Neural progenitor cell (in vitro differentiated cells): ENCODE measurements at regions not wholly inside any gene's neighbourhood (a gene's known extent, or its start where the extent isn't known, plus 50 kb on each side); places are given as distances from the start of the nearest gene placed in this dataset.

Source experiments
- EZH2phosphoT487 ChIP-seq: fragments of 200-600 bp; sonication (generic); IDR thresholded peaks from 2 replicates; pipeline ENCODE4 v1.6.1; 2017; ENCODE audit warnings: antibody characterized with exemption
- TF ChIP-seq, protein P1 (sequence below): fragments of 200-600 bp; sonication (generic); IDR thresholded peaks from 2 replicates; pipeline ENCODE4 v1.5.1; 2017; ENCODE audit warnings: antibody characterized with exemption, mild to moderate bottlenecking

DNA sequence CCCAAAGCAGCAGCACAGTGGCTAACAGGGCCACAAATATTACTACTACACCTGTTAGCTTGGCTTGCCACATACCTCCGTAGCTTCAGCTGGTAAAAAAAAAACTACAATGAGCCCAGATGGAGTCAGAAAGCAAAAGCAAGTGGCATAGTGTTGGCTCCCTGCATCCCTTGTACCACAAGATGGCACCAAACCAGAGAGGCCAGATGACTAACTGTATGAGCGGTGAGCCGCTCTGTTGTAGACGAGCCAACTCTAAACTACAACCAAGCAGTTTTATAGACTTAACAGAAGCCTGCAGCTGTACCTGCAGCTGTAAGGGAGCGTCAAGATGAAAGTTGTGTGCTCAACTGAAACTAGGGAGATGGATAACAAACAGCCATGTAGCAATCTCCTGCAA, 84.5 kb upstream of the MCHR2 start:
- TF ChIP-seq, protein P1, sequence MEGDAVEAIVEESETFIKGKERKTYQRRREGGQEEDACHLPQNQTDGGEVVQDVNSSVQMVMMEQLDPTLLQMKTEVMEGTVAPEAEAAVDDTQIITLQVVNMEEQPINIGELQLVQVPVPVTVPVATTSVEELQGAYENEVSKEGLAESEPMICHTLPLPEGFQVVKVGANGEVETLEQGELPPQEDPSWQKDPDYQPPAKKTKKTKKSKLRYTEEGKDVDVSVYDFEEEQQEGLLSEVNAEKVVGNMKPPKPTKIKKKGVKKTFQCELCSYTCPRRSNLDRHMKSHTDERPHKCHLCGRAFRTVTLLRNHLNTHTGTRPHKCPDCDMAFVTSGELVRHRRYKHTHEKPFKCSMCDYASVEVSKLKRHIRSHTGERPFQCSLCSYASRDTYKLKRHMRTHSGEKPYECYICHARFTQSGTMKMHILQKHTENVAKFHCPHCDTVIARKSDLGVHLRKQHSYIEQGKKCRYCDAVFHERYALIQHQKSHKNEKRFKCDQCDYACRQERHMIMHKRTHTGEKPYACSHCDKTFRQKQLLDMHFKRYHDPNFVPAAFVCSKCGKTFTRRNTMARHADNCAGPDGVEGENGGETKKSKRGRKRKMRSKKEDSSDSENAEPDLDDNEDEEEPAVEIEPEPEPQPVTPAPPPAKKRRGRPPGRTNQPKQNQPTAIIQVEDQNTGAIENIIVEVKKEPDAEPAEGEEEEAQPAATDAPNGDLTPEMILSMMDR, result peak; percentile 70
- no peak for TF ChIP-seq EZH2phosphoT487
